GM19463 (cell line): ENCODE measurements at regions not wholly inside any gene's neighbourhood (a gene's known extent, or its start where the extent isn't known, plus 50 kb on each side); places are given as distances from the start of the nearest gene placed in this dataset.

Source experiments
- ATAC-seq: cut with Tn5 transposase; IDR thresholded peaks from one replicate; pipeline ENCODE4 v1.9.1; 2021; ENCODE audit warnings: mild to moderate bottlenecking, moderate library complexity; ENCODE audit not compliant: unreplicated experiment

GRCh38 chr4:27467351-27467750 lies 606.7 kb downstream of the STIM2 start:
- no peak for ATAC-seq

- ATAC-seq: no peak
Measured at GRCh38 chr4:27472364-27472763, 611.7 kb downstream of the STIM2 start.

- no peak for ATAC-seq
Measured at GRCh38 chr4:27474691-27475090, 614.0 kb downstream of the STIM2 start.

- ATAC-seq: no peak
Measured at GRCh38 chr4:27484216-27484615, 623.6 kb downstream of the STIM2 start.

GRCh38 chr4:27490315-27490714 lies 629.7 kb downstream of the STIM2 start:
- no peak for ATAC-seq

- ATAC-seq: no peak
Measured at GRCh38 chr4:27490766-27491165, 630.1 kb downstream of the STIM2 start.

- no peak for ATAC-seq
Measured at GRCh38 chr4:27506401-27506800, 645.8 kb downstream of the STIM2 start.

- no peak for ATAC-seq
Measured at GRCh38 chr4:27514711-27515110, 654.1 kb downstream of the STIM2 start.

GRCh38 chr4:27515140-27515539 lies 654.5 kb downstream of the STIM2 start:
- no peak for ATAC-seq

GRCh38 chr4:27518876-27519275 lies 658.2 kb downstream of the STIM2 start:
- ATAC-seq: no peak

- no peak for ATAC-seq
Measured at GRCh38 chr4:27524224-27524623, 663.6 kb downstream of the STIM2 start.

GRCh38 chr4:27534488-27534887 lies 673.8 kb downstream of the STIM2 start:
- no peak for ATAC-seq

- ATAC-seq: no peak
Measured at GRCh38 chr4:27568236-27568951, 707.8 kb downstream of the STIM2 start.

GRCh38 chr4:27568952-27569319 lies 708.3 kb downstream of the STIM2 start:
- ATAC-seq: no peak

- no peak for ATAC-seq
Measured at GRCh38 chr4:27574743-27575142, 714.1 kb downstream of the STIM2 start.

GRCh38 chr4:27577951-27578350 lies 717.3 kb downstream of the STIM2 start:
- ATAC-seq: no peak

- ATAC-seq: no peak
Measured at GRCh38 chr4:27592738-27593137, 732.1 kb downstream of the STIM2 start.

- ATAC-seq: no peak
Measured at GRCh38 chr4:27594922-27595321, 734.3 kb downstream of the STIM2 start.

- no peak for ATAC-seq
Measured at GRCh38 chr4:27595571-27596360, 735.1 kb downstream of the STIM2 start.

- no peak for ATAC-seq
Measured at GRCh38 chr4:27602172-27602571, 741.5 kb downstream of the STIM2 start.

GRCh38 chr4:27604692-27605091 lies 744.1 kb downstream of the STIM2 start:
- ATAC-seq: no peak

GRCh38 chr4:27616166-27616565 lies 755.5 kb downstream of the STIM2 start:
- ATAC-seq: no peak
